ENCODE measurements at regions not wholly inside any gene's neighbourhood (a gene's known extent, or its start where the extent isn't known, plus 50 kb on each side); places are given as distances from the start of the nearest gene placed in this dataset.

GRCh38 chr4:37070041-37070440, 174.5 kb upstream of the NWD2 start:
- TF ChIP-seq SUZ12 (IDR thresholded peaks at IDR 0.05; ENCODE audit: extremely low read depth, insufficient read depth, insufficient read length) (no peak), ZNF274 (IDR thresholded peaks at IDR 0.05; ENCODE audit: low read depth, low read length) (no peak), YY1 (IDR thresholded peaks at IDR 0.05; ENCODE audit: insufficient read depth, insufficient read length) (no peak)

All from NT2/D1 (cell line).